Astrocyte of the spinal cord (primary cell): ENCODE measurements at regions not wholly inside any gene's neighbourhood (a gene's known extent, or its start where the extent isn't known, plus 50 kb on each side); places are given as distances from the start of the nearest gene placed in this dataset.

Experiments used
- DNase-seq: peaks from one replicate; pipeline ENCODE4 v3.0.0; 2011; ENCODE audit warnings: low read depth, low spot score
- H3K4me3 ChIP-seq: 2 replicates; pipeline ENCODE4 v1.5.1; 2011; ENCODE audit warnings: low read depth, mild to moderate bottlenecking, low read length, moderate library complexity
- in situ Hi-C: cut with HindIII; loops from 2 replicates; pipeline ENCODE4 v1.10.0; 2017; ENCODE audit warnings: low sequenced_read_pairs
- TF ChIP-seq, protein P1 (sequence below): IDR thresholded peaks from 2 replicates; pipeline ENCODE4 v1.5.1; 2012; ENCODE audit warnings: low read depth, mild to moderate bottlenecking, low read length, inconsistent platforms

DNA sequence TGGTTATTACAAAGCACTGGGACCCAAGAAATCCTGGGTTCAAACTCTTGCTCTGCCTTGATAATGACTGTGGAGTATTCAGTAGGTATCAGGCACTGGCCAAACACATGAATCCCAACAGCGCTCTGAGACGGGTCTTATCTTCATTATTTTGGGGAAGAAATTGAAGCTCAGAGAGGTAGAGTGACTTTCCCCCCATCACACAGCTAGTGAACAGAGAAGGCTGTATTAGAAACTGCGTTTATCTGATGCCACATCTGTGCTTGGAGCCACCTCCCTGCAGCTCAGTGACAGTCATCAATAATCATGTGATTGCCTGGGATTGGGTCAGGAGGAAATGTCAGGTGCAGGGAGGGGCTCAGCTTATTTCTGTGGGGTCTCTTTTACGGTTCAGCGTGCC lies 225.4 kb upstream of the LHX5 start:
- TF ChIP-seq, protein P1, sequence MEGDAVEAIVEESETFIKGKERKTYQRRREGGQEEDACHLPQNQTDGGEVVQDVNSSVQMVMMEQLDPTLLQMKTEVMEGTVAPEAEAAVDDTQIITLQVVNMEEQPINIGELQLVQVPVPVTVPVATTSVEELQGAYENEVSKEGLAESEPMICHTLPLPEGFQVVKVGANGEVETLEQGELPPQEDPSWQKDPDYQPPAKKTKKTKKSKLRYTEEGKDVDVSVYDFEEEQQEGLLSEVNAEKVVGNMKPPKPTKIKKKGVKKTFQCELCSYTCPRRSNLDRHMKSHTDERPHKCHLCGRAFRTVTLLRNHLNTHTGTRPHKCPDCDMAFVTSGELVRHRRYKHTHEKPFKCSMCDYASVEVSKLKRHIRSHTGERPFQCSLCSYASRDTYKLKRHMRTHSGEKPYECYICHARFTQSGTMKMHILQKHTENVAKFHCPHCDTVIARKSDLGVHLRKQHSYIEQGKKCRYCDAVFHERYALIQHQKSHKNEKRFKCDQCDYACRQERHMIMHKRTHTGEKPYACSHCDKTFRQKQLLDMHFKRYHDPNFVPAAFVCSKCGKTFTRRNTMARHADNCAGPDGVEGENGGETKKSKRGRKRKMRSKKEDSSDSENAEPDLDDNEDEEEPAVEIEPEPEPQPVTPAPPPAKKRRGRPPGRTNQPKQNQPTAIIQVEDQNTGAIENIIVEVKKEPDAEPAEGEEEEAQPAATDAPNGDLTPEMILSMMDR: no peak
- in situ Hi-C loops: no loop called here
- no peak for DNase-seq
- H3K4me3 ChIP-seq: no peak overlapping the region

DNA sequence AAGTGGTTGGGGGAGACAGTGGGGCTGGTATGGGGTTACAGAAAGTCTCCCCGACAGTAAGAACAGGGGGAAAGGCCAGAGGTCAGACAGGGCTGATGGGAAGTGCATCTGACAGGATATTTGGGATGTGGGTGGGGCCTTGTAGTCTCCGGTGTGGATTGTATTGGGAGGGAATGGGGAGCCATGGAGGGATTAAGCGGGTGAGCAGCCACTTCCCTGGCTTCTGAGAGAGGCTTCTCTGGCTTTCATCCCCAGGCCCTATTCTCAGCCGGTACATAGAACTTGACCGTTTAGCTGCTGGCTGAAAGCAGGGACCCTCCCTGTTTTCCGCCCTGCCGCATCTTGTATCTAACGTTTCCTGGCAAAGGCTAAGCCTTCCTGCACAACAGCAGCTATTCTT lies 222.0 kb upstream of the LHX5 start:
- in situ Hi-C loops: no loop called here
- H3K4me3 ChIP-seq: no peak overlapping the region
- TF ChIP-seq, protein P1: no peak
- no peak for DNase-seq

DNA sequence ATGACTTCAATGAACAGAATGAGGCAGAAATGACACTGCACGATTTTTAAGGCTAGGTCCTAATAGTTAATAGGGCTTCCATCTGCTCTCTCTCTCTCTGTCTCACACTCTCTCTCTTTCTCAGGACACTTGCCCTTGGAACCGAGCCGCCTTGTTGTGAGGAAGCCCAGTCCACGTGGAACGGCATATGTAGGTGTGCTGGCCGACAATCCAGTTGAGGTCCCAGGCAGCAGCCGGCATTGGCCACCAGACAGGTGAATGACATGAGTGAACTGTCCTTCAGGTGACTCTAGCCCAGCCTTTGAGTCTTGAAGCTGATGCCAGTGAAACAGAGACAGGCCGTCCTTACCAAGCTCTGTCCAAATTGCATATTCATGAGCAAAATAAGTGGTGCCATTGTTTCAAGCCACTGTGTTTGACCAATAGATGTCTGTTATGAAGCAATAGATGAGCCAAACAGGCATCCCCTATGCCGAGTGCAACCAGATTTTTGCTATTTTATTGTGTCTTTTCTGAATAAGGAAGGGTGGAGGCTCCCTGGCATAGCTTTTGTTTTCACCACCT lies 217.5 kb upstream of the LHX5 start:
- TF ChIP-seq, protein P1: no peak
- no peak overlapping the region for H3K4me3 ChIP-seq
- in situ Hi-C loops: no loop called here
- no peak for DNase-seq

DNA sequence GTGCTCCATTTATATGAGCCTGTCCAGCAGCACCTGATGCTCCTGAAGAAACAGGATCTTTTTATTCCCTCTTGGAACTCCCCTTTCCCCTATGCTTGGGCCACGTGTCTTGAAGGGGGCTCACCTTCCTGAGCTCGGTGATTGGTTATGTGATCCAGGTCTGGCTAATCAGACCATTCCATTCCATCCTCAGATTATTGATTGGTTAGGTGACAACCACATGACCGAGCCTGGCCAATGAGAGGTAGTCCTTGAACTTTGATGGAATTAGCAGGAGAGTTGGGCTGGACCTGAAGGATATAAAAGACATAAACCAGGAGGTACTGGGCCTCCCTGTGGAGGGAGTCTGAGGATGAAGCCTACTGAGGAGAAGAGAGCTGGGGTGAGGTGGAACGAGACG lies 216.6 kb upstream of the LHX5 start:
- H3K4me3 ChIP-seq: no peak overlapping the region
- TF ChIP-seq, protein P1: no peak
- in situ Hi-C loops: no loop called here
- DNase-seq: no peak

DNA sequence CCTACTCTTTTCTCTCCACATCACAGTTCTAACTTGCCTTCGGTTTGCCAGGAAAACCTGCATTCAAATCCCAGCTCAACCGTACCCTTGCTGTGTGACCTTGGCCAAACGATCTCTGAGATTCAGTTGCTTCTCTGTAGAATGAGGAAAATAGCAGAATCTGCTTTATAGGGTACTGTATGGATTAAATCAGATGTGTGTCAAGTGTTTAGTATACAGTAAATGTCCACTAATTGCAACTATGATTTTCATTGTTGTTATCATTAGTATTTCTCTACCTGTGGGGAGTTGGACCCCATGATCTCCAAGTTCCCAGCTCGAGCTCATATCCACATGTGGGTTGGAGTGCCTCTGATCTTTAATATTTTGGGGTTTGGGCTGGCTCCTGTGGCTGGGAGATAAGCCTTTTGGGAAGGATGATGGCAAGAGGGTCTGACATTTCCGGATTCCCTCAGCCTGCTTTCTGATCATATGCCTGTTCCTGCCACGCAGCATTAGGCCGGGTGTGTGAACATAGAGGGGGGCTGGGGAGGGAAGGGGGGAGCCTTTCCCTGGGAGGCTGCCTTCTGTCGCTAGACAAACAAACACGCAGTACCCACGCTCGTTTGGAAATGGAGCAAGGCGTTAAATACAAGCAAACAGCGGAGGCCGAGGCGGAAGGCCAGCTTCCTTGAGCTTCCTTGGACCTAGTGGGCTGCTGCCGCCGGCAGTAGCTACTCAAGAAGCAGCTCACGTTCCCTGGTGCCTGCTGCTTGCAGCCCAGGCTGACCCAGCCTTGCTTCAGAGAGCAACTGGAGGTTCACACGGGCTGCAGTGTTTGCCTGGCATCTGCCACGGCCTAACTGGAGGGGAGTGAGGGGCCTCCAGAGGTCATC lies 213.5 kb upstream of the LHX5 start:
- no peak for DNase-seq
- no peak overlapping the region for H3K4me3 ChIP-seq
- TF ChIP-seq, protein P1: no peak
- in situ Hi-C loops: no loop called here

DNA sequence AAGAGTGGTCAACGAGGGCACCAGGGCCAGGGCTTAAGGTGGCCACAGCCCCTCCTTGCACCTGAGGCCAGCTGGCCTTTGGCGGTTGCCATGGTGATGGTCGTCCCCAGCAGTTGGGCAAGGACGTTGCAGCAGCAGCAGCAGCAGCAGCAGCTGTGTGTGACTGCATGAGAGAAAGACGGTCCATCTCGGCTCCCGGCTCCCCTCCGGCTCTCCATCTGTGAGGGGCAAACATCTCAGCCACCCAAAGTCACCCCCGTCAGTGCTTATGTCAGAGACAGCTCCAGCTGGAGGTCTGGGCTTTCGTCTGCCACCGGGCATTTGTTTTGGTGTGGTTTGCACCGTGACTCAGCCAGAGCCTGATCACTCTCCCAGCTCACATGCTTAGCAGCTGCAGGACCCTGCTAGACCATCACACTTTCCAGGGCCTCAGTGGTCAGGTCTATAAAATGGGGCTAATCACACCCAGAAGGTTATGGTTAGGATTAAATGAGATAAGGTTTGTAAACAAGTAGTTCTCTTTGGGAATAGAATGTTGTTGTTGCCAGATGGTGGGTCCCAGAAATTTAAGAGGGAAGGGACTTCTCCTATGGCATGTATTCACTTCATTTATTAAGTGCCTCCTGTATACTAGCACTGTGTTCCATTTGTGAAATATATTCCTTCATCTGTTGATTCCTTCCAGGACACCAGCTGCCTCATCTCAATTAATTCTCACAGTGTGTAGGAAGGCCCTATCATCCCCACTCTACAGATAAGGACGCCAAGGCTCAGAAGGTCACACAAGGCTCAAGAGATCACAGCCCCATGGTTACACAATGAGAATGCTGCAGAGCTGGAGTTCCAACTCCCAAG lies 212.6 kb upstream of the LHX5 start:
- TF ChIP-seq, protein P1: no peak
- H3K4me3 ChIP-seq: no peak overlapping the region
- peak; percentile 4 for DNase-seq
- in situ Hi-C loops: no loop called here
